ENCODE measurements at regions not wholly inside any gene's neighbourhood (a gene's known extent, or its start where the extent isn't known, plus 50 kb on each side); places are given as distances from the start of the nearest gene placed in this dataset.
A peak's percentile ranks its signal among the peaks of the same experiment; 100 is the strongest.

- Mint-ChIP-seq H3K4me1 (ENCODE audit: unreplicated experiment) (no peaks in the 10 kb centered on the region), H3K4me3 (ENCODE audit: unreplicated experiment) (no peak overlapping the region), H3K27ac (ENCODE audit: unreplicated experiment) (no peak overlapping the region), H3K9me3 (ENCODE audit: unreplicated experiment) (no peaks in the 10 kb centered on the region), H3K27me3 (ENCODE audit: unreplicated experiment) (no peaks in the 10 kb centered on the region), H3K36me3 (ENCODE audit: unreplicated experiment) (no peaks in the 10 kb centered on the region)
- DNase-seq (ENCODE audit: extremely low spot score, unreplicated experiment) = no peak
- TF ChIP-seq CTCF (IDR thresholded peaks at IDR 0.05) = no peak
These were observed 2628.2 kb downstream of the ARAP2 start for GRCh38 chr4:33616121-33616520.

GRCh38 chr4:33625748-33626147, 2618.6 kb downstream of the ARAP2 start:
- no peaks in the 10 kb centered on the region for H3K9me3 Mint-ChIP-seq (ENCODE audit: unreplicated experiment)
- no peaks in the 10 kb centered on the region for H3K36me3 Mint-ChIP-seq (ENCODE audit: unreplicated experiment)
- H3K4me3 Mint-ChIP-seq (ENCODE audit: unreplicated experiment) = no peak overlapping the region
- TF ChIP-seq CTCF (IDR thresholded peaks at IDR 0.05) = peak; percentile 27
- no peaks in the 10 kb centered on the region for H3K27me3 Mint-ChIP-seq (ENCODE audit: unreplicated experiment)
- no peak for DNase-seq (ENCODE audit: extremely low spot score, unreplicated experiment)
- peaks cover 4% of the 10 kb centered on the region for H3K4me1 Mint-ChIP-seq (ENCODE audit: unreplicated experiment)
- H3K27ac Mint-ChIP-seq (ENCODE audit: unreplicated experiment) = no peak overlapping the region

GRCh38 chr4:33626221-33626620, 2618.1 kb downstream of the ARAP2 start:
- no peaks in the 10 kb centered on the region for H3K27me3 Mint-ChIP-seq (ENCODE audit: unreplicated experiment)
- DNase-seq (ENCODE audit: extremely low spot score, unreplicated experiment) = no peak
- H3K36me3 Mint-ChIP-seq (ENCODE audit: unreplicated experiment) = no peaks in the 10 kb centered on the region
- peaks cover 4% of the 10 kb centered on the region for H3K4me1 Mint-ChIP-seq (ENCODE audit: unreplicated experiment)
- no peak overlapping the region for H3K4me3 Mint-ChIP-seq (ENCODE audit: unreplicated experiment)
- H3K27ac Mint-ChIP-seq (ENCODE audit: unreplicated experiment) = no peak overlapping the region
- TF ChIP-seq CTCF (IDR thresholded peaks at IDR 0.05) = no peak
- no peaks in the 10 kb centered on the region for H3K9me3 Mint-ChIP-seq (ENCODE audit: unreplicated experiment)

- peaks cover 4% of the 10 kb centered on the region for H3K4me1 Mint-ChIP-seq (ENCODE audit: unreplicated experiment)
- TF ChIP-seq CTCF (IDR thresholded peaks at IDR 0.05) = no peak
- H3K4me3 Mint-ChIP-seq (ENCODE audit: unreplicated experiment) = no peak overlapping the region
- no peaks in the 10 kb centered on the region for H3K27me3 Mint-ChIP-seq (ENCODE audit: unreplicated experiment)
- H3K36me3 Mint-ChIP-seq (ENCODE audit: unreplicated experiment) = no peaks in the 10 kb centered on the region
- H3K27ac Mint-ChIP-seq (ENCODE audit: unreplicated experiment) = no peak overlapping the region
- DNase-seq (ENCODE audit: extremely low spot score, unreplicated experiment) = no peak
- peaks cover 5% of the 10 kb centered on the region for H3K9me3 Mint-ChIP-seq (ENCODE audit: unreplicated experiment)
These were observed 2616.0 kb downstream of the ARAP2 start for GRCh38 chr4:33628296-33628695.

- no peak for DNase-seq (ENCODE audit: extremely low spot score, unreplicated experiment)
- Mint-ChIP-seq H3K9me3 (ENCODE audit: unreplicated experiment) (peaks cover 14% of the 10 kb centered on the region), H3K27ac (ENCODE audit: unreplicated experiment) (peak overlapping the region; percentile 77), H3K27me3 (ENCODE audit: unreplicated experiment) (no peaks in the 10 kb centered on the region), H3K4me1 (ENCODE audit: unreplicated experiment) (peaks cover 23% of the 10 kb centered on the region), H3K4me3 (ENCODE audit: unreplicated experiment) (no peak overlapping the region), H3K36me3 (ENCODE audit: unreplicated experiment) (peaks cover 8% of the 10 kb centered on the region)
- TF ChIP-seq CTCF (IDR thresholded peaks at IDR 0.05) = peak; percentile 81
These were observed 2595.3 kb downstream of the ARAP2 start for GRCh38 chr4:33649015-33649414.
